H9 (cell line): ENCODE measurements at regions not wholly inside any gene's neighbourhood (a gene's known extent, or its start where the extent isn't known, plus 50 kb on each side); places are given as distances from the start of the nearest gene placed in this dataset.

Source experiments
- DNase-seq: peaks from one replicate; pipeline ENCODE4 v3.0.0-alpha.2; 2017
- H2AFZ ChIP-seq: one replicate; pipeline ENCODE4 v1.6.1; 2013; ENCODE audit warnings: mild to moderate bottlenecking, low read length, control low read depth, moderate library complexity
- H2AK5ac ChIP-seq: 2 replicates; pipeline ENCODE4 v1.6.1; 2013; ENCODE audit warnings: low read length, control low read depth, mixed read lengths; ENCODE audit not compliant: insufficient read length
- H2BK120ac ChIP-seq: one replicate; pipeline ENCODE4 v1.6.1; 2013; ENCODE audit warnings: low read depth, mild to moderate bottlenecking, low read length, control low read depth, inconsistent platforms; ENCODE audit not compliant: poor library complexity, severe bottlenecking
- H2BK12ac ChIP-seq: 2 replicates; pipeline ENCODE4 v1.6.1; 2013; ENCODE audit warnings: low read length, control low read depth, mixed read lengths, low read depth; ENCODE audit not compliant: insufficient read length
- H2BK15ac ChIP-seq: 2 replicates; pipeline ENCODE4 v1.6.1; 2013; ENCODE audit warnings: low read depth, low read length, control low read depth
- H2BK20ac ChIP-seq: one replicate; pipeline ENCODE4 v1.6.1; 2013; ENCODE audit warnings: low read depth, mild to moderate bottlenecking, low read length, control low read depth, inconsistent platforms; ENCODE audit not compliant: poor library complexity, severe bottlenecking
- H2BK5ac ChIP-seq: 2 replicates; pipeline ENCODE4 v1.6.1; 2013; ENCODE audit warnings: low read length, control low read depth, mixed read lengths; ENCODE audit not compliant: insufficient read length
- H3K14ac ChIP-seq: 2 replicates; pipeline ENCODE4 v1.6.1; 2013; ENCODE audit warnings: low read length, control low read depth; ENCODE audit not compliant: insufficient read depth
- H3K18ac ChIP-seq: 2 replicates; pipeline ENCODE4 v1.6.1; 2013; ENCODE audit warnings: low read depth, mild to moderate bottlenecking, mixed read lengths, low read length, control low read depth; ENCODE audit not compliant: insufficient read length
- H3K23ac ChIP-seq: 2 replicates; pipeline ENCODE4 v1.6.1; 2013; ENCODE audit warnings: low read length, control low read depth, mixed read lengths, low read depth; ENCODE audit not compliant: insufficient read length
- H3K23me2 ChIP-seq: 2 replicates; pipeline ENCODE4 v1.6.1; 2013; ENCODE audit warnings: low read depth, mild to moderate bottlenecking, mixed read lengths, low read length, control low read depth; ENCODE audit not compliant: insufficient read length, poor library complexity, severe bottlenecking
- H3K27ac ChIP-seq: 2 replicates; pipeline ENCODE4 v1.5.1; 2013; ENCODE audit warnings: low read length, control low read depth, mixed read lengths, low read depth; ENCODE audit not compliant: insufficient read length
- H3K27me3 ChIP-seq: 2 replicates; pipeline ENCODE4 v1.6.1; 2013; ENCODE audit warnings: low read length, control low read depth, inconsistent platforms; ENCODE audit not compliant: insufficient read depth
- H3K4ac ChIP-seq: 2 replicates; pipeline ENCODE4 v1.6.1; 2013; ENCODE audit warnings: low read depth, mild to moderate bottlenecking, control low read depth, inconsistent platforms, low read length, moderate library complexity
- H3K4me1 ChIP-seq: 2 replicates; pipeline ENCODE4 v1.6.1; 2013; ENCODE audit warnings: low read length, control low read depth, inconsistent platforms; ENCODE audit not compliant: insufficient read depth
- H3K4me2 ChIP-seq: 2 replicates; pipeline ENCODE4 v1.6.1; 2013; ENCODE audit warnings: low read length, control low read depth, mixed read lengths; ENCODE audit not compliant: insufficient read length, insufficient read depth
- H3K56ac ChIP-seq: 2 replicates; pipeline ENCODE4 v1.6.1; 2013; ENCODE audit warnings: low read depth, mild to moderate bottlenecking, mixed read lengths, low read length, control low read depth; ENCODE audit not compliant: insufficient read length
- H3K79me1 ChIP-seq: 2 replicates; pipeline ENCODE4 v1.6.1; 2013; ENCODE audit warnings: low read depth, mild to moderate bottlenecking, moderate library complexity, low read length, control low read depth, inconsistent platforms; ENCODE audit not compliant: insufficient read depth, poor library complexity, severe bottlenecking
- H3K79me2 ChIP-seq: 2 replicates; pipeline ENCODE4 v1.6.1; 2013; ENCODE audit warnings: low read length, control low read depth, inconsistent platforms; ENCODE audit not compliant: insufficient read depth
- H3K9ac ChIP-seq: 2 replicates; pipeline ENCODE4 v1.6.1; 2013; ENCODE audit warnings: low read length, control low read depth, mixed read lengths; ENCODE audit not compliant: insufficient read length; ENCODE audit errors: extremely low read depth
- H3K9me3 ChIP-seq: one replicate; pipeline ENCODE4 v1.6.1; 2013; ENCODE audit warnings: low read depth, low read length, inconsistent platforms; ENCODE audit not compliant: control insufficient read depth
- H3T11ph ChIP-seq: one replicate; pipeline ENCODE4 v1.6.1; 2013; ENCODE audit warnings: mild to moderate bottlenecking, low read length, control low read depth, inconsistent platforms
- H4K20me1 ChIP-seq: one replicate; pipeline ENCODE4 v1.6.1; 2013; ENCODE audit not compliant: control insufficient read depth, insufficient read length, insufficient read depth
- H4K5ac ChIP-seq: 2 replicates; pipeline ENCODE4 v1.6.1; 2013; ENCODE audit warnings: low read depth, mild to moderate bottlenecking, mixed read lengths, low read length, control low read depth; ENCODE audit not compliant: insufficient read length
- H4K8ac ChIP-seq: replicated peaks from 2 replicates; pipeline ENCODE4 v1.6.1; 2013; ENCODE audit warnings: low read length, control low read depth, mixed read lengths, low read depth; ENCODE audit not compliant: insufficient read length
- H4K91ac ChIP-seq: 2 replicates; pipeline ENCODE4 v1.6.1; 2013; ENCODE audit warnings: low read depth, mild to moderate bottlenecking, moderate library complexity, mixed read lengths, low read length, control low read depth; ENCODE audit not compliant: insufficient read length
- H3K27ac Mint-ChIP-seq, 3 experiments: 2 replicates in 2 of 3; 3 replicates in 1 of 3; pipeline ENCODE4 v1.8.0; 2020 to 2021; ENCODE audit warnings: mixed read lengths in 3 of 3, mild to moderate bottlenecking in 1 of 3, moderate library complexity in 1 of 3
- H3K27me3 Mint-ChIP-seq: 2 replicates; pipeline ENCODE4 v1.8.0; 2021; ENCODE audit warnings: low read depth, mild to moderate bottlenecking, moderate library complexity, mixed read lengths
- H3K36me3 Mint-ChIP-seq, 3 experiments: 2 replicates in 2 of 3; 3 replicates in 1 of 3; pipeline ENCODE4 v1.8.0; 2020 to 2021; ENCODE audit warnings: low read depth in 3 of 3, mixed read lengths in 3 of 3; ENCODE audit not compliant: insufficient read depth in 1 of 3
- H3K4me1 Mint-ChIP-seq, 2 experiments: 2 replicates each; pipeline ENCODE4 v1.8.0; 2020; ENCODE audit warnings: mixed read lengths in 2 of 2
- H3K4me3 Mint-ChIP-seq, 2 experiments: 2 replicates in 1 of 2; 3 replicates in 1 of 2; pipeline ENCODE4 v1.8.0; 2020 to 2021; ENCODE audit warnings: mild to moderate bottlenecking in 2 of 2, mixed read lengths in 2 of 2, moderate library complexity in 1 of 2
- H3K9me3 Mint-ChIP-seq, 2 experiments: 2 replicates in 1 of 2; 3 replicates in 1 of 2; pipeline ENCODE4 v1.8.0; 2020; ENCODE audit warnings: mild to moderate bottlenecking in 2 of 2, mixed read lengths in 2 of 2, moderate library complexity in 1 of 2
- WGBS: extraction: QIAGEN DNeasy Blood & Tissue Kit; methylation state at CpG from one replicate; pipeline ENCODE4 v1.1.7; 2013; ENCODE audit warnings: missing lambda C conversion rate, low lambda C conversion rate, mixed read lengths; ENCODE audit not compliant: insufficient read length; ENCODE audit errors: extremely low coverage; 5-methylcytosine and 5-hydroxymethylcytosine counted together
- TF ChIP-seq, protein P1 (sequence below): fragments of 200-600 bp; sonication (generic); conservative IDR thresholded peaks from 3 replicates; pipeline ENCODE4 v1.8.0; 2021; ENCODE audit warnings: antibody characterized with exemption, mild to moderate bottlenecking

GRCh38 chr3:89042236-89042835 is 65.1 kb upstream of the EPHA3 start:
- H3K4me1 ChIP-seq = no peaks in the 10 kb centered on the region
- H3K23ac ChIP-seq = no peak overlapping the region
- no peak overlapping the region for H3K4me2 ChIP-seq
- Mint-ChIP-seq H3K36me3 (no peaks in the 10 kb centered on the region; a peak in 2 of 7 replicates), H3K4me1 (peaks cover 34% of the 10 kb centered on the region in 2 experiments), H3K4me3 (no peak overlapping the region), H3K9me3 (no peaks in the 10 kb centered on the region), H3K27ac (no peak overlapping the region), H3K27me3 (no peaks in the 10 kb centered on the region)
- no peak overlapping the region for H2AFZ ChIP-seq
- no peak overlapping the region for H3T11ph ChIP-seq
- no peak overlapping the region for H2BK12ac ChIP-seq
- H3K4ac ChIP-seq = no peak overlapping the region
- no CpG with 5 or more reads among the region's 3 CpGs for WGBS
- DNase-seq = no peak
- H3K79me1 ChIP-seq = no peaks in the 10 kb centered on the region
- H2BK20ac ChIP-seq = no peak overlapping the region
- H3K23me2 ChIP-seq = no peaks in the 10 kb centered on the region
- H3K9ac ChIP-seq = no peak overlapping the region
- no peak overlapping the region for H2BK5ac ChIP-seq
- H2BK120ac ChIP-seq = no peak overlapping the region
- no peaks in the 10 kb centered on the region for H4K20me1 ChIP-seq
- H3K18ac ChIP-seq = no peak overlapping the region
- H2BK15ac ChIP-seq = no peak overlapping the region
- H3K9me3 ChIP-seq = no peaks in the 10 kb centered on the region
- TF ChIP-seq, protein P1, sequence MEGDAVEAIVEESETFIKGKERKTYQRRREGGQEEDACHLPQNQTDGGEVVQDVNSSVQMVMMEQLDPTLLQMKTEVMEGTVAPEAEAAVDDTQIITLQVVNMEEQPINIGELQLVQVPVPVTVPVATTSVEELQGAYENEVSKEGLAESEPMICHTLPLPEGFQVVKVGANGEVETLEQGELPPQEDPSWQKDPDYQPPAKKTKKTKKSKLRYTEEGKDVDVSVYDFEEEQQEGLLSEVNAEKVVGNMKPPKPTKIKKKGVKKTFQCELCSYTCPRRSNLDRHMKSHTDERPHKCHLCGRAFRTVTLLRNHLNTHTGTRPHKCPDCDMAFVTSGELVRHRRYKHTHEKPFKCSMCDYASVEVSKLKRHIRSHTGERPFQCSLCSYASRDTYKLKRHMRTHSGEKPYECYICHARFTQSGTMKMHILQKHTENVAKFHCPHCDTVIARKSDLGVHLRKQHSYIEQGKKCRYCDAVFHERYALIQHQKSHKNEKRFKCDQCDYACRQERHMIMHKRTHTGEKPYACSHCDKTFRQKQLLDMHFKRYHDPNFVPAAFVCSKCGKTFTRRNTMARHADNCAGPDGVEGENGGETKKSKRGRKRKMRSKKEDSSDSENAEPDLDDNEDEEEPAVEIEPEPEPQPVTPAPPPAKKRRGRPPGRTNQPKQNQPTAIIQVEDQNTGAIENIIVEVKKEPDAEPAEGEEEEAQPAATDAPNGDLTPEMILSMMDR = no peak
- H4K5ac ChIP-seq = no peak overlapping the region
- H4K8ac ChIP-seq = no peak overlapping the region
- H3K79me2 ChIP-seq = no peaks in the 10 kb centered on the region
- no peak overlapping the region for H3K56ac ChIP-seq
- H4K91ac ChIP-seq = no peak overlapping the region
- H3K27ac ChIP-seq = no peak overlapping the region
- no peaks in the 10 kb centered on the region for H3K27me3 ChIP-seq
- no peak overlapping the region for H3K14ac ChIP-seq
- H2AK5ac ChIP-seq = no peak overlapping the region
